AG10803 (cell line): ENCODE measurements at regions not wholly inside any gene's neighbourhood (a gene's known extent, or its start where the extent isn't known, plus 50 kb on each side); places are given as distances from the start of the nearest gene placed in this dataset.

Experiments
- DNase-seq: peaks from one replicate; pipeline ENCODE4 v3.0.0; 2010; ENCODE audit warnings: low read depth
- H3K4me3 ChIP-seq: 2 replicates; pipeline ENCODE4 v1.5.1; 2011; ENCODE audit warnings: mild to moderate bottlenecking, low read length, control low read depth
- TF ChIP-seq, protein P1 (sequence below): conservative IDR thresholded peaks from 2 replicates; pipeline ENCODE4 v1.5.1; 2011; ENCODE audit warnings: mild to moderate bottlenecking, low read length, control low read depth, inconsistent platforms

DNA sequence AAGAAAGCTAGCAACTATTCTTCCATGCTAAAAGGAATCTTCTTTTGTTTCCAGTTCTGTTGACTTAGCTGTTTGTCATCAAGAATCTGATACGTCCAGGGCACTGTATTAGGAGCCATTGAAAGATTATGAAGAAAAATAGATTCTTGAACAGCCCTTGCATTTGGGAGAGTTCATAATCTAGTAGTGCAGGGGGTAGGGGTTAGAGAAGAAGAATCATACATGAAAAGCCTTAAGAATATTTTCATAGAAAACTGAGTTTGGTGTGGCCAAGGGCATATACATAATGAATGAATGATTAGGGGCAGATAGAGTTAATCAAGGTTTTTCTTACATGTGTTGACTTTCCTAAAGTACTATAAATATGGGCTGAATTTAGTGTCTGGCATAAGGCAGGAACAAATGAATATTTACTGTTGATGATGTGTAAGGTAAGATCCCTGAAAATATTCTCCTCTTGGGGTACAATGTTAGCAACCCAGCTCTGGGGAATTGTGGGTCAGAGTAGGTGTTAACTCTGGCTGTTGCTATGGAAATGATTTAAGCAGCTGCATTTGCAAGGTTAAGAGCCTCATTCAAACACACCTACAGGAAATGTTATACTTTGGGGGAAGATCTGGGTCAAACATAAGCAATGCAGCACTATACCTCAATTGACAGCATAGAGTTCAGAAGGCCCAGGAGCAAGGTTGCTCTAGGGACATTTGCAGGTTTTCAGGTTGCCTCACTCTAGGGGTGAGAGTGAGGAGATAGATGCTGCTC is 667.3 kb upstream of the CITED2 start:
- TF ChIP-seq, protein P1, sequence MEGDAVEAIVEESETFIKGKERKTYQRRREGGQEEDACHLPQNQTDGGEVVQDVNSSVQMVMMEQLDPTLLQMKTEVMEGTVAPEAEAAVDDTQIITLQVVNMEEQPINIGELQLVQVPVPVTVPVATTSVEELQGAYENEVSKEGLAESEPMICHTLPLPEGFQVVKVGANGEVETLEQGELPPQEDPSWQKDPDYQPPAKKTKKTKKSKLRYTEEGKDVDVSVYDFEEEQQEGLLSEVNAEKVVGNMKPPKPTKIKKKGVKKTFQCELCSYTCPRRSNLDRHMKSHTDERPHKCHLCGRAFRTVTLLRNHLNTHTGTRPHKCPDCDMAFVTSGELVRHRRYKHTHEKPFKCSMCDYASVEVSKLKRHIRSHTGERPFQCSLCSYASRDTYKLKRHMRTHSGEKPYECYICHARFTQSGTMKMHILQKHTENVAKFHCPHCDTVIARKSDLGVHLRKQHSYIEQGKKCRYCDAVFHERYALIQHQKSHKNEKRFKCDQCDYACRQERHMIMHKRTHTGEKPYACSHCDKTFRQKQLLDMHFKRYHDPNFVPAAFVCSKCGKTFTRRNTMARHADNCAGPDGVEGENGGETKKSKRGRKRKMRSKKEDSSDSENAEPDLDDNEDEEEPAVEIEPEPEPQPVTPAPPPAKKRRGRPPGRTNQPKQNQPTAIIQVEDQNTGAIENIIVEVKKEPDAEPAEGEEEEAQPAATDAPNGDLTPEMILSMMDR: no peak
- no peak for DNase-seq
- H3K4me3 ChIP-seq: no peak overlapping the region

DNA sequence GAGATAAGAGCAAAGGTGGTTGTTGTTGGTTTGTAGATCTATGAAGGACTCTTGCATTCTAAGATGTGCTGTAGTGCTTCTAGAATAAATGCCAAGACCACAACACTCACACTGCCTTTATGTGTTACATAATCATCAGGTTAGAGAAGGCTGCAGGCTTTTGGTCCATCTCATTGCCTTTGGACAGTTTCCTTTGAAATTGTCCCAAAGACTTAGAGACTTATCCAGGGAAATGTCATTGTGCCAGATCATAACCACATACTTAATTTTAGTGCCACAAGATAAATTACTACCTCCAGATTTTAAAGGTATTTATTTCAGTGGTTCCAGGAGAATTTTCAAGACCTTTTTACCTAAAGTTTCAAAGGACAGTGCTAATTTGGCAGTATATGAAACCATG is 666.6 kb upstream of the CITED2 start:
- DNase-seq: peak; percentile 51
- H3K4me3 ChIP-seq: no peak overlapping the region

DNA sequence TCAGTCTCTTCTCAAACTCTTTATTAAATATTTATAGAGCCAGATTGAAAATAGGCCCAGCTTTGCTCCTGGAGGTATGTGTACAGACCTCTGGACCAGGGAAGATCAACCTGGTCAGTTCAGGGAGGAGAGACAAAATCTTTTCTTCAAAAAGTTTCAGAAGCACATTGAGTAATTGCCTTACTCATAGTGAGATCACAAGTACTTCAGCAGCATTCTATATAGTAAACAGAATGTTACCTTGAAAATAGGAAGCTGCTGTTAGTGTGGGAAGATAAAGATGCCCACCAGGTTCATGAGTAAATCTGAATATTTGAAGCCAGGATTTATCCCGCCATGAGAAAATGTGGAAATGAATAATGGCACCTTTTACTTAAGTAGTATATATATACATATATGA is 665.9 kb upstream of the CITED2 start:
- no peak for DNase-seq
- H3K4me3 ChIP-seq: no peak overlapping the region
- TF ChIP-seq, protein P1: no peak

More for the DNA sequence above, 666.6 kb upstream of the CITED2 start:
- TF ChIP-seq, protein P1: no peak

DNA sequence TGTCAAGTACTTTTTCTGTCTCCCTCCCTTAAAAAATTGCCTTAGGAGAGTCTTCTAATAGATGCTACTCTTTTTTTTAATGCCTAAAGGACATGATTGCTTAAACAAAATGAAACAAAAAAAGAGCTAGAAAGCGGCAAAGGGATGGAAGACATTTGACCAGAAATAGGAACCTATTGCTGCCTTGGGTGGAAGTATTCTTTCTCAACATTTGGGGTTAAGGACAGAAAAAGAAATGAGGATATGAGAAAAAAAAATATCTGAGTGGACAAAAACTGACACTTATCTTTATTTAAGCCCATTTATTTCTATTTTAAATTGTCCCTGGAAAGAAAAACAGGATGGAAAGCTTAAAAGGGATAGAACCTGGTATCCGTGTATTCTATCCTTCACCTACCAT is 664.9 kb upstream of the CITED2 start:
- DNase-seq: no peak
- no peak overlapping the region for H3K4me3 ChIP-seq
- TF ChIP-seq, protein P1: no peak

DNA sequence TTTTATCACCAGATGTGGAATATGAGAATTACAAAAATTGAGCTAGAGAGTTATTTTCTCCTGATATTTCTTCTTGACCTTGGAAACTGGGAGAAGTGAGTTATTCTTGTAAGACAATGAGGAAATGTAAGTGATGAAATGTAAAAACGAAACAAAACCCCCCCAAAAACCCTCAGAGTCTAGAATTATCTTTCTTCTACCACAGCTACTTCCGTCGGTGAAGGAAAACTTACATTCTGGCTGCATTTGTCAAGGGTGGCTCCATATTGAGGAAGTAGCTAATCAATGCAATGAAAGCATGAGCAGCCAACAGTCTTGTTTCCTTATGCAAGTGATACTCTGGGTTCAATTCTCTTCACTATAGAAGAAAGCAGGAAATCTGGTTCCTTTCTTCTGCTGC is 661.7 kb upstream of the CITED2 start:
- TF ChIP-seq, protein P1: no peak
- H3K4me3 ChIP-seq: no peak overlapping the region
- no peak for DNase-seq

DNA sequence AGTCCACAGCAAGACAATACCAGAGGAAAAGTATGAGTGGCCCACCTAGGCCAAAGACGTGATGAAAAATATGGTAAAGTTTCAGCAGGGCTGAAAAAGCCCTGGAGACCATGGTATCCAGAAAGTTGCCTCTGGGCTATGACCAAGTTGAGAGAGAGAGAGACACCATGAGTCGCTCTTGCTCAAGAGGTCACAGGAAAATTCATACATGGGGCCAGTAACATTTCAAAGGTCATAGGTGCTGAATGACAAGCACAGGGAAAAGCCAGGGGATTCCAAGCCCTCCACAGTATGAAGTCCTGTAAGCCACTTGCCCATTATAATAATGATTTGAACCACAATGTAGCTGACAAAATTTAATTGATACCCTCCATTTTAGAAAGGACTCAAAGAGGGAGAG is 657.7 kb upstream of the CITED2 start:
- H3K4me3 ChIP-seq: no peak overlapping the region
- no peak for DNase-seq
- TF ChIP-seq, protein P1: no peak

DNA sequence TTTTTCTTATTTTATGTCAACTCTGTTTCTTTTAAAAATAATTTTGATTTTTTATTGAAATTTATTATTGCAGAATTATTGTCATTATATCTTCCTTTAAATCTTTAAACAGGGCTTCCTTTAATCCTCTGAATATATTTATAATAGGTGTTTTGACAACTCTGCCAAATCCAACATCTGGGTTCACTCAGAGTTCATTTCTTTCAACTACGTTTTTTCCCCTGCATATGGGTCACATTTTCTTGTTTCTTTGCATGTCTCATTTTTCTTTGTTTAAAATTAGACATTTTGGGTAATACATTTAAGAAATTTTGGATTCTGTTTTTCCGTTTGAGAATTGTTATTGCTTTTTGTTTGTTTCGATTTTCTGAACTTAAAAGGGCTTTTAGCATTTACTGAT is 655.1 kb upstream of the CITED2 start:
- no peak overlapping the region for H3K4me3 ChIP-seq
- DNase-seq: no peak
- TF ChIP-seq, protein P1: no peak
